NT2/D1 (cell line): ENCODE measurements at regions not wholly inside any gene's neighbourhood (a gene's known extent, or its start where the extent isn't known, plus 50 kb on each side); places are given as distances from the start of the nearest gene placed in this dataset.

Experiments used
- YY1 ChIP-seq: IDR thresholded peaks from 2 replicates; pipeline ENCODE4 v1.6.1; 2011; ENCODE audit not compliant: insufficient read length, insufficient read depth
- ZNF274 ChIP-seq: IDR thresholded peaks from 2 replicates; pipeline ENCODE4 v1.6.1; 2011; ENCODE audit warnings: mild to moderate bottlenecking, low read depth, low read length

DNA sequence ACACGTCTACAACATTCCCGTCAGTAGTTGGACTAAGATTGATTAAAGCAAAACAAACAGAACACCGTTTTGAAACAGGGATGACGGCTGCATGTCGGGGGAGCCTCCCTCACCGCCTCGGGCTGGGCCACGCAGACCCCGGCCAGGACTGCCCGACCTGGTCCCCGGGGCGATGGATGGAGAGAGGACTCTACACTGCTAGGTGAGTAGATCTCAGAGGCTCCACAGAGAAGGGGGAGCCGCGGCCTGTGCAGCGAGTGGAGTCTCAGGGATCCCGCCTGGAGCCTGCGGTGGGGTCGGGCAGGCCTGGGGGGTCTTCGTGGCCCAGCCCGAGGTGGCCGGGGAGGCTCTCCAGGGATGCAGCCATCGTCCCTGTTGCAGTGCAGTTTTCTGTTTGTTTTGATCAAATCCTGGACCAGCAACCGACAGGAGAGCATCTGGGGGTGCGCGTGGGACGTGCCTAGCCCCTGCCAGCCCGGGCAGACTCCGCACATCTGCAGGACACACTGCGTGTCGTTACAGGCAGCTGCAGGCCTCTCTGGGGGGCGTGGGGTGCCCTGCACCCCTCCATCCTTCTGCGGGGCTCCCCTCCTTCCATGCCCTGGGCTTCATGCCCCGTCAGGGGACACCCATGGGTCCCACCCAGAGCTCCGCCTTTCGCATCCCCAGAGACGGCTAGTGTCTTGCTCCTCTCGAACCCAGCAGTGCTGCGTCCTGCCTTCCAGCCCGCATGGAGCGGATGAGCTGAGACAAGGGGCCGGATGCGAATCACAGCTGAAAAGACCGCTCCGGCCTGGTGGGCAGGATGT is 143.6 kb downstream of the RTP5 start:
- TF ChIP-seq YY1 (no peak), ZNF274 (no peak)
